HG02763 (cell line): ENCODE measurements at regions not wholly inside any gene's neighbourhood (a gene's known extent, or its start where the extent isn't known, plus 50 kb on each side); places are given as distances from the start of the nearest gene placed in this dataset.
A peak's percentile ranks its signal among the peaks of the same experiment; 100 is the strongest.

Source experiments
- ATAC-seq: cut with Tn5 transposase; IDR thresholded peaks from one replicate; pipeline ENCODE4 v1.9.1; 2021; ENCODE audit warnings: mild to moderate bottlenecking, moderate library complexity; ENCODE audit not compliant: unreplicated experiment

DNA sequence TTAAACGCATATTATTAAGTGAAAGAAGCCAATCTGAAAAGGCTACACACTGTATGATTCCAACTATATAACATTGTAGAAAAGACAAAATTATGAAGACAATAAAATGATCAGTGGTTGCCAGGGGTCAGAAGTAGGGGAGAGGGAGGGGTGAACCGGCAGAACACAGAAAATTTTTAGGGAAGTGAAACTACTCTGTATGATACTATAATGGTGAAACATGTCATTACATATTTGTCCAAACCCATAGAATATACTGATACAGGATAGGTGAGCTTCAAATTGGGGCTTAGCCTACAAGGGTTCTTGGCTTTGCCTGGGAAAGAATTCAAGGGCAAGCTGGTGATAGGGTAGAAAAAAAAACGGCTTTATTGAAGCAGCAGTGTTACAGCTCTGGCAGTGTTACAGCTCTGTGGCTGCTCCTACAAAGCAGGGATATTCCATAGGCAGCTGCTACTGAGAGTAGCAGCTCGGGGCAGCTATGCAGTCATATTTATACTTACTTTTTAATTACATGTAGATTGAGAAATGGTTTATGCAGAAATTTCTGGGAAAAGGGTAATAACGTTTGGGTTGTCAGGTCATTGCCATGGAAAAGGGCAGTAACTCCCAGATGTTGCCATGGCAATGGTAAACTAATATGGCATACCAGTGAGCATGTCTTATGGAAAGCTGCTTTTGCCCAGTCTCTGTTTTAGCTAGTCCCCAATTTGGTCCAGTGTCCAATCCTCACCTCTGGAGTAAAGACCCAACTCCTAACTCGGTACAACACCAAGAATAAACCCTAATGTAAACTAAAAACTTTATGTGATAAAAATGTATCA is 125.1 kb upstream of the SLC25A36 start:
- peak; percentile 83 for ATAC-seq

GRCh38 chr3:140821493-140821892 is 120.1 kb upstream of the SLC25A36 start:
- no peak for ATAC-seq

DNA sequence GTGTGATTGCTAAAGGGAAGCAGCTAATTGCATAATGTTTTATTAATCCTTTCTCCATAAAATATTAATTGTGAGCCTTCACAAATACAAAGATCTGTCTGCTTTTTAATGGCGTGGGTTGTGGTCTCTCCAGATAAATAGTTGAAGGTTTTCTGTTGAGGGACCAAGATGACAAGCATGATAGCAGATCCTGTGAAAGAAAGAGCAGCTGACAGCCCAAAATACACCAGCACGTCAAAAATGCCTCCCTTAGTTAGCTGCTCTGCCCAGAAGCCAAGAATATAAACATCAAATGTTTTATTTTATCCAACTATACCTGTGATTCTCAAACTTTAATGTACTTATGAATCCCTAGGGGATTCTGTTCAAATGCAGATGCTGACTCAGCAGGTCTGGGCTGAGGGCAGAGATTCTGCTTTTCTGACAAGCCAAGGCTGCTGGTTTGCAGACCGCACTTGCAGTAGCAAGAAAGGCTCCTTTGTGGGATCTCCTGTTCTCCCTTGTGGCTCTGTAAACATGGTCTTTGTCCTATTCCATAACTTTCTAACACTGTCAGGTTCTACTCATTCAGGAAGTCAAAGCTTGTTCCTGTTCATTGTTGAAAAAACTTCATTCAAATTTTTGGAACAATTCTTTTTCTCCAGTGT is 119.1 kb upstream of the SLC25A36 start:
- no peak for ATAC-seq

- no peak for ATAC-seq
Observed at GRCh38 chr3:140823106-140823505, 118.5 kb upstream of the SLC25A36 start.

GRCh38 chr3:140827894-140828293 is 113.7 kb upstream of the SLC25A36 start:
- ATAC-seq = no peak

- no peak for ATAC-seq
Observed at GRCh38 chr3:140828585-140828984, 113.1 kb upstream of the SLC25A36 start.

DNA sequence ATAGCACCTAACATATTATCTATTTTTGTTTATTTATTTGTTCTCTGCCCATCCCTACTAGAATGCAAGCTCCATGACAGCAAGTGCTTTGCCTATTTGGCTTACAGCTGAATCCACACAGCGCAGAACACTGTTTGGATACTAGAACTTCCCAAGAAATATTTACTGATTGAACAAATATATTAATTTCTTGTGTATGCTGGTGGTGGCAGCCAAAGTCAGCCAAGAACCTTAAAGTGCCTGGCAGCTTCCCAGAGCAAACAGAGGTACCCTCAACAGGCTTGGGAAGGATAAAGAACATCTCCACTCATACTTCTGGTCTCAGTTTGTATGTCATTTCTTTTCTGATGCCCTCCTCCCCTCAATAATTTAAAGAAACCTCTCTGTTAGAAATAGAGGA is 111.8 kb upstream of the SLC25A36 start:
- ATAC-seq = no peak

DNA sequence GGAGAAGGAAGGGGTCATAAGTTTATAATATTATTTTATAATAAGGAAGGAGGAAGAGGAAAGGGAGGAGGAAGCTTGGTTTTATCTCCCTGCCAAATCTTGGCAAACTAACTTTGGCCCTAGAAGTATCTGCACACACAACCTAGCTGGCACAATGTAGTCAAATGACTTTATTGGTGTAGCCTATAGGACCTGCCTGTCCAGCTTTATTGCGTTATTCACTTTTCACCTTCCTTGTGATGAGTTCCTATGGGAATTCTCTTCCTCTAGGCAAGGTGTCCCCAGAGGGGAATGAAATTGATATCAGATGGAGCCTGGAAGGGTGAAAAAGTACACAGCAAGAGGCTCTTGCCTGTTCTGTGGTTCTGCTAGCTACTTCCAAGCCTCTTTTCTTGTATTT is 111.2 kb upstream of the SLC25A36 start:
- no peak for ATAC-seq

- no peak for ATAC-seq
Observed at GRCh38 chr3:140832883-140833282, 108.8 kb upstream of the SLC25A36 start.

GRCh38 chr3:140834266-140835037 is 107.2 kb upstream of the SLC25A36 start:
- no peak for ATAC-seq

- ATAC-seq = peak; percentile 94
Observed at GRCh38 chr3:140842984-140843649, 98.5 kb upstream of the SLC25A36 start.

GRCh38 chr3:140843656-140844055 is 98.0 kb upstream of the SLC25A36 start:
- ATAC-seq = no peak

GRCh38 chr3:140844072-140844471 is 97.6 kb upstream of the SLC25A36 start:
- ATAC-seq = no peak

DNA sequence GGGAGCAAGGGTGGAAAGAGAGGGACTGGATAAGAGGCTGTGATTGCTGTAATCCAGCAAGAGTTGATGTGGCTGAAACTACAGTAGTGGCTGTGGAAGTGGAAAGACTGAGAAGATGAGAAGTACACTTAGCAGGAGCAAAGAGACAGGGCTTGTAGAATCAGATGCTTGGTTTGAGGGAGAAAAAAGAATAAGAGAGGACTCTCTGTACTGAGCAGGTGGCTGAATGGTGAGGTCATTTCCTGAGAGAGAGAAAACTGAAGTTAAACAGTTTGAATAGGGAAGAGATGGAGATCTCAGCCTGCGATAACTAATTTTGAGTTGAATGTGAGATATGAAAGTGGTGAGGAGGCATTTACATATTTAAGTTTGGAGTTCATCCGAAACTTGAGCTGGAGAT is 95.8 kb upstream of the SLC25A36 start:
- ATAC-seq = peak; percentile 38

DNA sequence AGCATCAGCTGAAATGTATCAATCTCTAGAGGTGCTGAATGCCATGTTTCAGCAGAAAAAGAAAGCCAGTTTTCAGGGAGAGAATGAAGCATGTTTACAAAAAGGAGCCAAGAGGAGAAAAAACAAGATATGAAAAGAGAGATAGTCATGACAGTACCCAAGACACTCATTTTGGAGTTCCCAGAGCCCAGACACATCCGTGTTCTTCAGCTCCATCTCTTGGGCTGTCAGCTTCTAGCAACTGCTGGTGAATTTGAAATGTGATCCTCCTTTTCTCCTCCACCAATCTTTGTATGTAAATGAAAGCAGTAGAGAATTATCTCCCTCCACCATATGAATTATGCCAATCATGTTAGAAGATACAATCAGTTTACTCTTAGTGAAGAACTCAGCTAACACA is 93.0 kb upstream of the SLC25A36 start:
- ATAC-seq = no peak

DNA sequence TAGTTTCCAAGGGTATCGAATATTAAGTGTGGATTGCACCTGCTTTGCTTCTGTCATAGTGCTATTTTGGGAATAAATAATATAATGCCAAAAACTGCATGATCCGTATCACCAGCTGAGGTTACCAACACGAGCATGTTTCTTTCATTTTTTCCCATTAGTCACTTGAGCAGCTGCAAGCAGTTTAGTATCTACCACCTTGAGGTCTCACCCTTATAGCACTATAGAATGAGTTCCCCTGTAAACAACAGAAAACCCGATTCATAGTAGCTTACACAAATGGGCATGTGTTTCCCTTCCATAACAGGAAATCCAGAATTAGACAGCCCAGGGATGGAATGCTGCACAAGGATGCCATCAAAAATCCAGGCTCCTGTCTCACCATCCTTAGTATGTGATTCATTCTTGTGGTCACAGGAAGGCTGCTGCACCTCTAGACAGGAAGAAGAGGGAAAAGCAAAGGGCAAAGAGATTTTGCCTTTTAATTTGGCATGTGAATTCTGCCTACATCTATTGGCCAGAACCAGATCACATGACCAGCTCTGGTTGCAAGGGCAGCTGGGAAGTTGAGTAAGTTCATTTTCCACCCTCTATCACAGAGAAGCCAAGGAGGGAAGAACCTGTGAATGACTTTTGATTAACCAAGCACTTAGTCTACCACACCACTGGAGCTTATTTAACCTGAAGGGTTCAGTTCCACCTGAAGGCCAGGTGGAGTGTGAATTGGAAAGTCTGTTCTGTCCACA is 91.3 kb upstream of the SLC25A36 start:
- no peak for ATAC-seq

DNA sequence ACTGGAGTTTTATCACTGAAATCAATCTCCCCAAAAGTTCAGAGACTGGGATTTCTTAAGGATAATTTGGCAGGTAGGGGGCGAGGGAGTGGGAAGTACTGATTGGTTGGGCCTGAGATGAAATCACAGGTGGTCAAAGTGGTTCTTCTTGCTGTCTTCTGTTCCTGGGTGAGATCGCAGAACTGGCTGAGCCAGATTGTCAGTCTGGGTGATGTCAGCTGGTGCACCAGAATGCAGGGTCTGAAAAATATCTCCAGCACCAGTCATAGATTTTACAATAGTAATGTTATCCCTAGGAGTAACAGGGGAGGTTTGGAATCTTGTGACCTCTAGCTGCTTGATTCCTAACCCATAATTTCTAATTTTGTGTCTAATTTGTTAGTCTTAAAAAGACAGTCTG is 86.7 kb upstream of the SLC25A36 start:
- no peak for ATAC-seq

GRCh38 chr3:140856905-140857304 is 84.7 kb upstream of the SLC25A36 start:
- ATAC-seq = no peak

DNA sequence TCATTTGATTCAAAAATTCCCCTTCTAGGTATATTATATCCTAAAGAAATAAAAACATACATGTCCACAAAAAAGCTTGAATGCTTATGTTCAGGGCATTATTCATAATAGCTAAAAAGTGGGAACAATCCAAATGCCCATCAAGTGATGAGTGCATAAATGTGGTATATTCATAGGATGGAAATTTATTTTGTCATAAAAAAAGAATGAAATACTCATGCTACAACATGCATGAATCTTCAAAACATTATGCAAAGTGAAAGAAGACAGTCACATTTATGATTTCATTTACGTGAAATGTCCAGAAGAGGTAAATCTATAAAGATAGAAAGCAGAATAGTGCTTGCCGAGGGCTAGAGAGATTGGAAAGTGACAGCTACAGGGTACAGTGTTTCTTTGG is 83.6 kb upstream of the SLC25A36 start:
- no peak for ATAC-seq

GRCh38 chr3:140859592-140860336 is 81.9 kb upstream of the SLC25A36 start:
- no peak for ATAC-seq
